Brain pericyte (primary cell): ENCODE measurements at regions not wholly inside any gene's neighbourhood (a gene's known extent, or its start where the extent isn't known, plus 50 kb on each side); places are given as distances from the start of the nearest gene placed in this dataset.
"Not testable (repeated sequence)": the region's sequence is repeated elsewhere in the genome, so short reads cannot be mapped to it uniquely, and the experiment has no call there.

Source experiments
- DNase-seq: peaks from one replicate; pipeline ENCODE4 v3.0.0-alpha.2; 2012; ENCODE audit warnings: low read depth, low spot score

- DNase-seq, result no peak
Observed at GRCh38 chr16:24624102-24624501, 84.7 kb downstream of the RBBP6 start.

DNA sequence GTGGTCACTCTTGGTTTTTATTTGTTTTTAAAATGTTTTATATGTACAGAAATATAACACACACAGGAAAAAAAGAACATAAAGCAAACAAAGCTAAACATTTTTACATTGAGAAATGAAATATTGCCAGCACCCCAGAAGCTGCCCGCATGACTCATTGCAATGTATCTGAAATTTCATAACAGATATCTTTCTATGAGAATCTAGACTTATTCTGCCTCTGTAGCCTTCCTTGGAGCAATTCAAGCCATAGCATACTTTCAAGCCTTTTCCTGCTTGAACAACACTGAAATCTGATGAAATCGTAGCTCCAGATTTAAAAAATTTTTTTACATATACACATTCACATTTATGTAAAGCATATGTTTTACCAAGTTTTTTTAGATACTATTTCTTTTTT lies 86.9 kb downstream of the RBBP6 start:
- DNase-seq, result no peak

DNA sequence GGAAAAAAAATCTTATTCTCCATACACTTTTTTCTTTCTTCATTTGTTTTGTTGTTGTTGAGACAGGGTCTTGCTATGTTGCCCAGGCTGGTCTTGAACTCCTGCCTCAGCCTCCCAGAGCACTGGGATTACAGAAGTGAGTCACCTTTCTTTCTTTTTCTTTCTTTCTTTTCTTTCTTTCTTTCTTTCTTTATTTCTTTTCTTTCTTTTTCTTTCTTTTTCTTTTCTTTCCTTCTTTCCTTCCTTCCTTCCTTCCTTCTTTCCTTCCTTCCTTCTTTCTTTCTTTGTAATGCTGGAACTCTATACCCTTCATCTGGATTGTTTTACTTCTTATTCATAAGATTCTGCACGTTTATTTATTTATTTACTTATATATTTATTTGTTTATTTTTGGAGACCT lies 94.5 kb upstream of the TNRC6A start:
- no peak for DNase-seq

DNA sequence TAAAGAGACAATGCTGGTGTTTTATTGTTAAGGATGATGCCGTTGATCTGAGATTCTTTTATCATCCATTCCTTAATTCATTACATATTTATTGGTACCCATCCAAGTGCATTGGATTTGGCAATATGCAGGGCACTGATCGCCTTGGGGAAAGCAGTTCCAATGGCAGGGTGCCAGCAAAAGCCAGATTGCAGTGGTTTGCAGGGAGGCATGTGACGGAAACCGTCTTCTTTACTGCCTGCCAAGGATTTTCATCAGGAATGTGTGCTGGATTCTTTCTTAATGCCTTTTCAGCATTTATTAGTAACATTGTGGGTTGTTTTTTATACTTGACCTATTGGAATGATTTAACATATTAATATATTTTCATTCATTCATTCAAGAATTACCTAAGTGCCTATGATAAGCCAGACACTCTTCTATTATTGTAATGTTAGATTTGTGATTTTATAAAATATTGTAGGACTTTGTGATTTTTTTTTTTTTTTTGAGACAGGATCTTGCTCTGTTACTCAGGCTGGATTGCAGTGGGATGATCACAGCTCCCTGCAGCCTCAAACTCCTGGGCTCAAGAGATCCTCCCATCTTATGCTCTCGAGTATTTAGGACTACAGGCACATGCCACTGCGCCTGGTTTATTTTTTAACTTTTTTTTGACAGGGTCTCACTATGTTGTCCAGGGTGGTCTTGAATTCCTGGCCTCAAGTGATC lies 93.4 kb upstream of the TNRC6A start:
- peak; percentile 47 for DNase-seq

DNA sequence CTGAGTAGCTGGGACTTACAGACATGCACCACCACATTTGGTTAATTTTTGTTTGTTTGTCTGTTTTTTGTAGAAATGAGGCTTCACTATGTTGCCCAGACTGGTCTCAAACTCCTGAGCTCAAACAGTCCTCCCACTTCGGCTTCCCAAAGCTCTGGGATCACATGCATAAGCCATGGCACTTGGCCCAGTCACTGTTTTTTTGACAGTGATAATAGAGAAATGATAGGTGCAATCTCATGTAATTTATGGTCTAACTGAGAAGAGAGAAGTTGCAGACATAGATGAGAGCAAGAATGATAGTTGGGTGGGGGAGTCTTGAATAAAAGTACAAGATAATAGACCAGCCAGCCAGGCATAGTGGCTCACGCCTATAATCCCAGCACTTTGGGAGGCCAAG lies 89.7 kb upstream of the TNRC6A start:
- DNase-seq, result no peak

DNA sequence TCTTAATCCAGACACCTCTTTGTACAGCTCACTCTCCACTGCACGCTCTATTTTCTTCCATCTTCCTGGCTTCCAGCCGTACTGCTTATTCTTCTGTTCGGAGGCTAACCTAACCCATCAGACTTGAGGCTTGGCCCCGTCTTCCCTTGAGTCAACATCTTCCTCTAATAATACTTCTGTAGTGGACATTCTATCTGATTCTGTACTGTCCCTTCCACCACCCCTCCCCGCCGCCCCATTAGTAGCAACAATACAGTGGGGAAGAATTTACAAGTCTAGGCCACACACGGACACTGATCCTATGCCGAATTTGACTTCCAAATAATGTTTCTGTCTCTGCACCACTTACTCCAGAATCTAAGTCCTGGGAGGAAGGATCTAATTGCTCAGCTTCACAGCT lies 86.0 kb upstream of the TNRC6A start:
- DNase-seq, result no peak

DNA sequence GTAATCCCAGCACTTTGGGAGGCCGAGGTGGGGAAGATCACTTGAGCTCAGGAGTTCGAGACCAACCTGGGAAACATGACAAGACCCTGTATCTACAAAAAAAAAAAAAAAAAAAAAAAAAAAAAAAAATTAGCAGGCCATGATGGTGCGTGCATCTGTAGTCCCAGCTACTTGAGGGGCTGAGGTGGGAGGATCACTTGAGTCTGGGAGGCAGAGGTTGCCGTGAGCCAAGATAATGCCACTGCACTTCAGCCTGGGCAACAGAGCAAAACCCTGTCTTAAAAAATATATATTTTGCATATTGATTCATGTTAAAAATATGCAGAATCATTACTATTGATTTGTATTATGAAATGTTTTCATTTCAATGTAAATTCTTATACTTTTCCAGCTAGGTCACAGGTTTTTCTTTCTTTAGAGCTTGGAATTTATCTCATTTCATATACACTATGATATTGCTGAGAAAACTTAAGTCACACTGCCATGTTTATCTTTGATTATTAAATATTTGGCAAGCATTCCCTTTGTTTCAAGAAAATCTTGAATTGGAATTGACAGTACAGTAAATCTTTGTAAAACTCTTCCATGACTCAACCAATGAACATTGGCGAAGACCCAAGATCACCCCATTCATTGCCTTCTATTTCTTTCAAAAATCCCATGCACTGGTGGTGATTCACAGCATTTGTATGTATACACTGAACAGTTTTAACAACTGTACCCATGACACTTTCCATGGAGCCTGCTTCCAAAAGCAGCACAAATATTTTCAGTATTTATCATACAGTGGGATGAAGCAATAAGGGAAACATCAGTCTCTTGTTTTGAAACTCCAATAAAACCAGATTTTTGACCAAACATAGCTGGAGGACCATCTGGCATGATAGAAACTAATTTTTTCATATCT lies 83.5 kb upstream of the TNRC6A start:
- peak; percentile 94 for DNase-seq

DNA sequence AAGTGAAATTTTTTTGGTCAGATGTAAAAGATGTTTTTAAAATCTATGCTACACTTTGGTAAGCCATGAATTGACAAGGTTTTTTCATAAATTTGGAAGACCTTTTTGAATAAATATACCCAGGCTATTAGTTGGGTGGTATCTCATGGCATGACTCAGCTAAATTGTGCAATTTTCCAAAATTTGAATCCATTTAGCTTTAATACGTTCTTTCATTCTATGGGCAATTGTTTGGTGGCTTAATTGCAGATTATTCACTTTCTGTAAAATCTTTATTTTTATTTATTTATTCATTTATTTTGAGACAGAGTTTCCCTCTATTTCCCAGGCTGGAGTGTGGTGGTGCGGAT lies 82.8 kb upstream of the TNRC6A start:
- no peak for DNase-seq

DNA sequence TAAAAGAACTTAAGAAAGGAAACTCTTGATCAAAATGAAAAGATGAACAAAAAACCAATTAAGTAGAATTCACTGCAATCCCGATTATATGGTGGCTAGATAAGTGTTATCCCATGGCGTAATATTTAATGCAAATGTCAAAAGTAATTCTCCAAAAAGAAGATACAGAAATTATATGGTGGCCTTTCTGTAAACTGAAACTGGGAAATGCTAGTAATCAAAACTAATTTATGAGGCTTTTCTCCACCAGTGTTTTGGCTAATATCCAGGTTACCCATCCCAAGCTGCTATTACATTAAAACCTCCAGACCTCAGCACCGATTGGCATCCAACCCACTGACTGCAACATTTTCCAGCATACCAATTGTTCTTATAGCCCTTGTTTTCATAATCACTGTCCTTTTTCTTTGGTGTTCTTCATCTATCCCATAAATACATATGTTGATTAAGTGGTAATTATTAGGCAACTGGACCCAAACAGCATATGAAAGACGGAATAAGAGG lies 77.2 kb upstream of the TNRC6A start:
- DNase-seq, result no peak

DNA sequence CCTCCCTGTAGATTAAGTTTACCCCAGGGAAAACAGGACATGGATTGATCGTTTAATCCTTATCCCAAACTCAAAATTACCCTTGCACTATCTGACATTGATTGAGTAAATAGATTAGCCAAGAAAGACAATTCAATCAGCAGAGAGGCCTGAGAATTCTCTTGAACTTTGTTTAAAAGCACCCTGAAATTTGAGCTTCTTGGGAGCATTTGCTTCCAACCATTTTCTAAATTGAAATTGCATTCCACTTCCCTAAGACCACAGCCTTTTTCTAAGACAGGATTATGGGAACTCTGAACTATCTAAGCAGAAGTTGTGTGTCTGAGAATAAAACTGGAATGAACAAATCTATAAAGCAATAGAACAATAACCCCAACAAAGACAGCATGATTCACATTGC lies 76.6 kb upstream of the TNRC6A start:
- no peak for DNase-seq

DNA sequence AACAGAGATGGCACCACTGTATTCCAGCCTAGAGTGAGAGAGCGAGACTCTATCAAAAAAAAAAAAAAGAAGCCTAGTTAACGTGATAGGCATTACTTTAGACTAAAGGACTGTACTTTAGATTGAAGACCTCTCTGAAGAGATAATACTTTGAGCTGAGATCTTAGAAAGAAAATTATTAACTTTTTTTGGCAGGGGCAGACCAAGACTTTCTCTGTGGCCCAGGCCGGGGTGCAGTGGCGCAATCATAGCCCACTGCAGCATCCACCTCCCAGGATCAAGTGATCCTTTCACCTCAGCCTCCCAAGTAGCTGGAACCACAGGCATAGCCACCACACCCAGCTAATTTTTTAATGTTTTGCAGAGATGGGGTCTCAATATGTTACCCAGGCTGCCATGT lies 75.7 kb upstream of the TNRC6A start:
- DNase-seq, result no peak

DNA sequence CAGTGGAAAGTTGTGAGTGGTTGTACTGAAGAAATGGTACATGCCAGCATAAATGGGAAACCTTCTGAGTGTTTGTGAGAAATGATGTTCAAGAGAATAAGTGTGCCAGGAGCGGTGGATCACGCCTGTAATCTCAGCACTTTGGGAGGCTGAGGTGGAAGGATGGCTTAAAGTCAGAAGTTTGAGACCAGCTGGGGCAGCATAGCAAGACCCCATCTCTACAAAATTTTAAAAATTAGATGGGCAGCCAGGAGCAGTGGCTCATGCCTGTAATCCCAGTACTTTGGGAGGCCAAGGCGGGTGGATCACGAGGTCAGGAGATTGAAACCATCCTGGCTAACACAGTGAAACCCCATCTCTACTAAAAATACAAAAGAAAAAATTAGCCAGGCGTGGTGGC lies 63.5 kb upstream of the TNRC6A start:
- DNase-seq, result not testable (repeated sequence)

DNA sequence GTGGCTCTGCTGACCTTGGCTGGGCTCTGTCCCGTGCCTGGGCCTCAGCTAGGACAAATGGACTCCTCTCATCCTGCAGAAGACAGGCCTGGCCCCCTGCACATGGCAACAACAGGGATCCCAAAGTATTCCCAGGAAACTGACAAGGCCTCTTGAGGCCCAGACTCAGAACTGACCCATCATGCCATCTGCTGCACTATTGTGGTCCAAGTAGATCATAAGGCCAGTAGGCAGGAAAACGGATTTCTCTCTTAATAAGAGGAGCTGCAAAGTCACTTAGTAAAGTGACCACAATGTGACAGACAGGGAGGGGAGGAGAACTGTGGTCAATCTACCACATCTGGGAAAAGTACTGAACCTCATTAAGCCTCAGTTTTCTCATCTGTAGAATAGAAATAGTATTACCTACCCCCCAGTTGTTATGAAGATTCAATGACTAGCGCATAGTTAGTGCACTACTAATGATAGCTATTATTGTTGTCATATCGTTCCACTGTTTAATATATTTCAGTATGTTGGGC lies 62.1 kb upstream of the TNRC6A start:
- DNase-seq, result no peak

DNA sequence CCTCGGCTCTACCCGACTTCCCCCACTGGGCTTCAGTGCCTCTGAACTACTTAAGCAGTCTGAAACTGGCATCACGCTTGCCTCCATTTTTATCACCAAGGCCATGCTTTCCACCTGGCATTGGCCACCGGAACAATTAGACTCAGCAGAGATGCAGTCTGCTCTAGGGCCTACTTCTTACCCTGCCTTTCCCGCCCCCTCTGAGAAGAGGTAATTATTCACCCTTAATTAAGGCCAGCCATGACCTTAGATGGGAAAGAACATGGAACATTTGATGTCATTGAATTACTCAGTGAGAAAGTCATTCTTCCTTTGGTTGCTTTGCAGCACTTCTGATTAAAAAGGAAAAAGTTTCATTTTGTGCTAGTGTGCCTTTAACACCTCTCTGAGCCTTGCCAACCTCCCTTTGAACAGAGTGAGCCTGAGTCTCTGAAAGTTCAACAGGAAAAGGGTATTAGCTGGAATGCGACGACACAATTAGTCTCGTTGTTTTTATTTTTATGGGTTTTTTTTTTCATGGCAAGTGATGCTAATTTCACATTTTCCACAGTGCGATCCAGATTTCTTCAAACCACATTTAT lies 60.9 kb upstream of the TNRC6A start:
- no peak for DNase-seq

GRCh38 chr16:24670623-24671454 lies 58.6 kb upstream of the TNRC6A start:
- peak; percentile 8 for DNase-seq

DNA sequence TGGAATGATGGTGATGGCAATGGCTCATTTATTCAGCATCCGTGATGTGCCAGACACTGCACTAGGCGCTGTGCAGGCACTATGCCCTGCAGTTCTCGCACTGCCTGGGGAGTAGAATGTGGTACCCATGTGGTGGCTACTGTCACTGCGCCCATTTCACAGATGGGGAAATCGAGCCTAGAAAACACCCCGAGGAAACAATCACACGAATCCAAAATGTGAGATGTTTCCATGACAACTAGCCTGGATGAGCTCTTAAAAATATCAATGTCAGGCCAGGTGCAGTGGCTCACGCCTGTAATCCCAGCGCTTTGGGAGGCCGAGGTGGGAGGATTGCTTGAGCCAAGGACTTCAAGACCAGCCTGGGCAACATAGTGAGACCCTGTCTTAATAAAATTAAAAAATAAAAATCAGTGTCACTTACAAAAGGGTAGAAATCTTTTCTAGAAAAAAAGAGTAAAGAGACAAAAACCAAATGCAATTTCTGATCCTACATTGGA lies 57.9 kb upstream of the TNRC6A start:
- no peak for DNase-seq

DNA sequence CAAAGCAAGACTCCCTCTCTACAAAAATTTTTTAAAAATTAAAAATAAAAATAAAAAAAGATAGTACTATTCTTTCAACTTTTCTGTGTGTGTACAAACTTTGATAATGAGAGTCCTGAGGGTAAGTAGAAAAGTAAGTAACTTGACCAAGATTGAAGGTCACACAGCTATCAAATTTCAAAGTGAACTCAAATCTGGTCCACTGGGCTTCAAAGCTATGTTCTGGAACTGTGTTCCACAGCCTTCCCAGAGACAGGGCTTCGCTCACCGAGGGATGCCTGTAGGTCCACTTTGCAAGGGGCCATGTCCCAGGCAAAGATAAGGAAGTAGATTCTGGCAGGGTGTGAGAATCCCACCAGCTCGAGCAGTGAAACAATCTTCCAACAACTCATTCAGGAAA lies 56.3 kb upstream of the TNRC6A start:
- DNase-seq, result no peak

DNA sequence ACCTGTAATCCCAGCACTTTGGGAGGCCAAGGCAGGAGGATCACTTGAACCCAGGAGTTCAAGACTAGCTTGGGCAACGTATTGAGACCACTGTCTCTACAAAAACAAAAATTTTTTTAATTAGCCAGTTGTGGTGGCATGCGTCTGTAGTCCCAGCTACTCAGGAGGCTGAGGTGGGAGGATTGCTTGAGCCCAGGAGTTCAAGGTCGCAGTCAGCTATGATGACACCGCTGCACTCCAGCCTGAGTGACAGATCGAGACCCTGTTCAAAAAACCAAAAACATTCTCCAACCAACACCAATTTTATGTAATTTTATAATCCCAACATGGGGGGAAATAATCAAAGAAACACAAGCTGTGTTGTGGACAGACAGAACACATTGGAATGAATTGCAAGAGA lies 54.6 kb upstream of the TNRC6A start:
- no peak for DNase-seq

DNA sequence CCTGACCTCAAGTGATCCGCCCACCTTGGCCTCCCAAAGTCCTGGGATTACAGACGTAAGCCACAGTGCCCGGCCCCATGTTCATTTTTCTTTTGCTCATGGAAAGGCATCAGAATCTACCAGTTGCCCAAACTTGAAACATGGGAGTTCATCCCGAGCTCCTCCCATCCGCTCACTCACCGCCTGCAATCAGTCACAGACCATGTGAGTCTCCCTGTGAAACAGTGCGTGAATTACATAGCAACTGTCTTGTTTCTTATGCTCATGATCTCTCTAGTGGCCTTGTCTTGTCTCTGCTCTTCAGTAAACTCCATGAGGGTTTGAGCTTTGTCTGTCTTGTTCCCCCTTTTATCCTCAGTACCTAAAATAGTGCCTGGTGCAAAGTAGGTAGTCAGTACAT lies 52.1 kb upstream of the TNRC6A start:
- no peak for DNase-seq
